ENCODE measurements at regions not wholly inside any gene's neighbourhood (a gene's known extent, or its start where the extent isn't known, plus 50 kb on each side); places are given as distances from the start of the nearest gene placed in this dataset.
"Not testable (repeated sequence)": the region's sequence is repeated elsewhere in the genome, so short reads cannot be mapped to it uniquely, and the experiment has no call there.

DNA sequence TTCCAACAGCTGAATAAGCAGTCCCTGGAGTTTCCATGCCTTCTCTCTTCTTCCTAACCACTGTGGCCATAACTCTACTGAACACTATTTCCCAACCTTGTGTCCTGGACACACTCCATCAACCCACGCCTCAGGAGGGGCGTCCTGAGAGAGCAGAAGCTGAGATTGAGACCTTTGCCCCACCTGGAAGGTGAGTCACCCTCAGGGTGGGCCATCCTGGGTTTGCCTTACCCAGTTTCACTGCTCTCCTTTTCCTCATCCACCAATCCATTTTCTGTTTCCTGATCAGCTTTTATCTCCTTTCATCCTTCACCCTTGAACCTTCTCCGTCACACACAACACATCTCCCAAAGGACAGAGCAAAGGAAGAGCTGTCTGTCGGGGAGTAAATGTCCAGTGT lies 91.4 kb downstream of the TMEM130 start:
- DNase-seq = no peak

DNA sequence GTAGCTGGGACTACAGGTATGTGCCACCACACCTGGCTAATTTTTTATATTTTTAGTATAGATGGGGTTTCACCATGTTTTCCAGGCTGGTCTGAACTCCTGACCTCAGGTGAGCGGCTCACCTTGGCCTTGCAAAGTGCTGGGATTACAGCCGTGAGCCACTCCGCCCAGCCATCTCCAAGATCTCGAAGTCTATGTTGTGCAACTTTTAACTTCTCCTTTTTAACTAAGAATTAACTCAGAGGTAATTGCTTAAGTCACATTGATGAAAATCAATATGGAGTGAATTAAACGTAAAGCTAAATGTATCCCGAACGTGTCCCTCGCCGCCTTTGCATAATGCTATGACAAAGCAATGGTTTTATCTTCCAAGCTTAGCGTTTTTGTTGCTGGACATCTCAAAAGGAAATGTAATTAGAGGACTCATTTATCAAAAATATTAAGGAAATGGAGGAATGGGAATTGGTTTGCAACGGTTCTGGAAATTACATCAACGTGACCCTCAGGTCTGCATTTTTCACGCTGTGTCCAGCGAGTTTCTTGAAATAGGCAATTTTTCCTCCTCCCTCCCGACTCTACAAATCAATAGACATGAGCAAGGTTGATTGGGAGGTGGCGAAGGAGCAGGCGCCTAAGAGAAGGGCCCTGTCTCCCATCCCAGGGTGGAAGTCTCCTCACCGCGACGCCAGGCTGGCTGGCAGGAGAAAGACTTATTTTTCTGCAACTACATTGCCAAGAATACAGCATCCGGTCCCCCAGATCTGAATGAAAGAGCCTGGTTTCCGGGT lies 89.8 kb downstream of the TMEM130 start:
- no peak for DNase-seq

GRCh38 chr7:98784216-98784785 lies 85.5 kb downstream of the TMEM130 start:
- DNase-seq = no peak

DNA sequence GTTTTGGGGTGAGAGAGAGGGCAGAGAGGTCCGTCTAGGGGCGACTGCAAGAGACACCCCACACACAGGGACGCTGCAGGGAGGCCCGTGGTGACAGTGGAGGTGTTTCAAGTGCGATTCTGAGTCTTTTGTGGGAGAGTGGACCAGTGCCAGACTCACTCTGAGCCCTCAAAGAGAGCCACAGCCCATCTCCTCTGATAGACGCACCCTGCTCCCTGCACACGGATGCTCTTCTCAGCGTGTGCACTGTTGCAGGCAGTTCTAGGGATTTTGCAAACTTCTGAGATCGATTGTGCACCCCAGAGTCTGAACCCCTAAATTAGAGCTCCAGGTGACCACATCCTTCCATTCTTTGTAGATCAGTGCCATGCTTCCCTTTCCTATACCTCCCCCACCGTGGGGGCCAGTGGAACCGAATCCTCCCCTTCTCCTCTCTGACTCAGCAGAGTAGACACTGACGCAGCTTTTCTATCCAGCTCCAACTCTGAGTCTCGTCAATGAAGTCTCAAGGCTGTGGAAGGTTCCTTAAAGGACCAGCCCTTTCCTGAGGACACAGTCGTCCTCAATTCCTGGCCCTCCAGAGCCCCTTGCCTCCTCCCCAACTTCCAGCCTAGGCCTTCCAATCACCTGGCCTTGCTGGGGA lies 83.8 kb downstream of the TMEM130 start:
- DNase-seq = no peak

DNA sequence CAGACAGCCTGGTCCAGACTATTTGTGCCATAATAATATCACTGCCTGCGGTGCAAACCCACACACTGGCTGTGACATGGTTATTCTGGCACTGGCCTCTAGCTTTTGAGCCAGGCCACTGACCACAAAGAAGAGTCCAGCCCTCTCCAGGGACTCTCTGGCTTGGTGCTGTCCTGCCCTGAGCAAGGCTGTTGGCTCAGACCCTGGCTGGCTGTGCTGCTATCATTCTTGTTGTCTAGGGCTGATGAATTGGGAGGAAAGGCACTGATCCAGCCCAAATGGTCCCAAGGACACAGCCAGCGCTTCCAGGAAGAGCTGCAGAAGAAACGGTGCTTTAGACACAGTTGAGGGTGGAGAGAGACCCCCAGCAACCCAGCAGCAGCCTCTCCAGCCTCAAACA lies 80.8 kb downstream of the TMEM130 start:
- no peak for DNase-seq

- not testable (repeated sequence) for DNase-seq
These were observed 75.4 kb downstream of the TMEM130 start for GRCh38 chr7:98794453-98794852.

DNA sequence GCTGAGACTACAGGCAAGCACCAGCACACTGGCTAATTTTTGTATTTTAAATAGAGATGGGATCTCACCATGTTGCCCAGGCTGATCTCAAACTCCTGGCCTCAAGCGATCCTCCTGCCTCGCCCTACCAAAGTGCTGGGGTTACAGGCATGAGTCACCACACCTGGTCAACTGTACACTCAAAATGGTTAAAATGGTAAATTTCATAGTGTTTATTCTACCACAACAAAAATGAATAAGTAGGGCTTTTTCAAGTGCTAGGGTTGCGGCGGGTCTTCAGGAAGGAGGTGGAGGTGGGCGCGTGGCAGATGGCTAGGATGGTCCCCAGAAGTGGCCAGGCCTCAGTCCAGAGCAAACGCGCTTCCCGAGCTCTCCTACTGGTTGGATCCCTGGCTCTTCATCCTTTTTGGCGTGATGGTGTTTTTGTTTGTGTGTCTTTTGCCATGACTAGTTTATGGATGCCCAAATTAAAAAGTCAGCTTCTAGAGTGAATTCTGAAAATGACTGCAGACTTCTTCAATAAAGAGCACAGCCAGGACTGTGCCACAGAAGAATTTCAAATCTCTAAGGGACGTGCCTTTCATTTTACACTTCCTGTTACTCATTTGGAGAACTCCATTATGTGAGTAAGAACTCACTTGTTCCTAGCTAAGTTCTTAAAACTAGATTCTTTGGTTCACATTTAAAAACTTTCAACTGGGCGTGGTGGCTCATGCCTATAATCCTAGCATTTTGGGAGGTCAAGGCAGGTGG lies 73.9 kb downstream of the TMEM130 start:
- DNase-seq = no peak

Measured in SW 1271 (cell line).